HG03103 (cell line): ENCODE measurements at regions not wholly inside any gene's neighbourhood (a gene's known extent, or its start where the extent isn't known, plus 50 kb on each side); places are given as distances from the start of the nearest gene placed in this dataset.

Experiments used
- ATAC-seq: cut with Tn5 transposase; IDR thresholded peaks from one replicate; pipeline ENCODE4 v1.9.1; 2021; ENCODE audit warnings: low read depth; ENCODE audit not compliant: unreplicated experiment

DNA sequence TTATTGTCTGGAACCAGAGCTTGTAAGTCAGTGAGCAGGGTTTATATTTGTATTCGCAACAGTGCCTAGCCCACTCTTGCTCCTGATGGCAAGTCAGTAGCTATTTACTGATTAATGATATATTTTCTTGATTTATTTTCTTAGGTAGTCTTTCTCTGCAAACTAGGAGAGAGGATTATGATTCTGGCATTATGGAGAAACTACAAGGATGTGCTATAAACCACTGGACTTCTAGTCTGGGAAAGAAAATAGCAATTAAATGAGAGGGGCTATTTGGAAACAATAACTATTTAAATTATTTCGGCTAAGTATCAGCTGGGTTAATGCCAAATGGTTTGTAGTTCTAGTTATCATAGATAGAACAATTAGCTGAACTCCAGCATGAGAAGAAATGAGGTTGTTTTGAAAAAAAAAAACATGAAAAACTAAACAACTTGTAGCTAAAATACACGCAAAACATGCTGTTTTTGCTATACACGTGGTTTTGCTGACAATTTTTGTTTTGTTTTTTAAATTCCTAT, 304.9 kb upstream of the TCF21 start:
- no peak for ATAC-seq

DNA sequence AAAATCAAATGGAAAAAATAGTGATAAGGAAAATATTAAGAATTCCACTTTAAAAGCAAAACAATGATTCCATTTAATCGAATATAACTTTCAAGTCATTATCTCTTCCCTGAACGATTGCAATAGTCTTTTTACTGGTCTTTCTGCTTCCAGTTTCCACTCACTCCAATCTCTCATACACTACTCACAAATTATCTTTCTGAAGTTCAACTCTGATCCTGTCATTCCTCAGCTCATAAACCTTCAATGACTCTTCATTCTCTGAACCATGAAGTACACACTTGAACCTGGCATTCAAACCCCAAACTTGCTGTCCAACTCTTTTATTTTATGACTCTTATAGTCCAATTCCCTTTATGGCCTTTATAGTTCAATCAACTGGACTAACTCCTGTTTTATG, 304.1 kb upstream of the TCF21 start:
- no peak for ATAC-seq

DNA sequence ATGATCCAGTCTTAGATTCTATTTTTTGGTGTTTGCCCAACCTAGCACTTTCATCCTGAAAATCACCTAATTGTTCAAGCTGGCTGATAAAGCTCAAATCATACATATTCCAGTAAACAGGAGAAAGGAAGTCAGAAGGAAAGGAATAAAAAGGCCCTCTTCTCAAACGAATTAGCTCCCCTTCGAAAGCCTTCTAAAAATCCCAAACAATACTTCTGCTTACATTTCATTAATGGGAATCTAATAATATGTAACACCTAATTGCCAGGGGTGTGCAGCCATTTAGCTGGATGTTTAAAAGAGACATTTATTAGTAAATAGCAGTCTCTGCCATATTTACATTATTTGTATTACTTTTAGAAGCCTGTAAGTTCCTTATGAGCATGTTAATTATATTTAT, 302.9 kb upstream of the TCF21 start:
- no peak for ATAC-seq

DNA sequence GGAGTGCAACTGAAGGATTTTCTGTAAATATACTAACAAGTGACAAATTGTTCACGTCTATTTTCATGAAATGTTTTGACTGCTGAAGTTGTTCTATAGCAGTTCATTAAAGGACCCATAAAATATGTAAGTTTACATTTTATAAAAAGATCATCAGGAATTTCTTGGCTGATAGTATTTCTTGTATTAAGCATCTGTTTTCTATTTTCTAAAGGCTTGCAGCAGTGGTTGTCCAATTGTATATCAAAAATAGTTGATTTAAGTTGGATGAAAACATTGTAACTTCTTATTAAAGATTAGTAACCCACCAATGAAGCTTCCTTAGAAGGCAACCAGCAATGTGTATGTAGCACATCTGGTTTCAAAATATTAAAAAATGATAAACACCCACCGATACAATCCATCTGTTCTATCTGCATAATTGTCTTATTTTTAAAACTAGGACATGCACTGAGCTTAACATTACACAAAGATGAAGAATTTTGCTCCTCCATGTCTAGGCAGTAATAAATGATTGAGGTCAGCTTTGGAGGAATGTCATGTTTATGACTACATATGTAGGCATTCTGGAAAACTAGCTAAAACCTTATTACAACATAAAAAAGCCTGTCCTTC, 301.3 kb upstream of the TCF21 start:
- no peak for ATAC-seq

DNA sequence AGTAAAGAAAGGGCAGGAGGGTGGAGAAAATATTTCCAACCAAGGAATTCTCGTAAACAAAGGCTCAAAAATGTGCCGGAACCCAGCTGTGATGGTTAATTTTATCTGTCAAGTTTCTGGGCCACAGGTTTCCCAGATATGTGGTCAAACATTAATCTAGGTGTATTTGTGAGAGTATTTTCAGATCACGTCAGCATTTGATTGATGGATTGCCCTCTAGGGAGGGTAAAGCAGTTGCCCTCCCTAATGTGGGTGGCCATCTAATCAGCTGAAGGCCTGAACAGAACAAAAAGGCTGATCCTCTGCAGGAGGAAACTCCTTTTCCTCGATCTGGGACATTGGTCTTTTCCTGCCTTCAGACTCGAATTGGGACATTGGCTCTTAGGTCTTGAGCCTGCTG, 298.7 kb upstream of the TCF21 start:
- no peak for ATAC-seq

DNA sequence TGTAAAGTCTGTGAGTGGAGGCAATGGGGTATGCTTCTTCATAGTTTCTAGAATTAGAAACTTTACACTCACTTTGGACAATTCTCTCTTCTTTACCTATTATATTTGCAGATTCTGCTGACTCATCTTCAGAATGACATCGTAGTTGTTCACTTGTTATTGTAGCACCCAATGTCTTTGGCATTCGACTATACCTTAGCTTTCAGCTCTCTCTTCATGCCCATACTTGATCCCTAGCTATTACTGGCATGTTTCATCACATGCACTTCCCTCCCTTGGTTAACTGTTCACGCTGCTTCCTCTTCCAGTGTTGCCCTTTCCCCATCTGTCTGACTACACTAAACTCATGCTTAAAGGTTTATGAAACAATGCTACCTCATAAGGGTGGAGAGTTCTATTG, 298.1 kb upstream of the TCF21 start:
- ATAC-seq = no peak

DNA sequence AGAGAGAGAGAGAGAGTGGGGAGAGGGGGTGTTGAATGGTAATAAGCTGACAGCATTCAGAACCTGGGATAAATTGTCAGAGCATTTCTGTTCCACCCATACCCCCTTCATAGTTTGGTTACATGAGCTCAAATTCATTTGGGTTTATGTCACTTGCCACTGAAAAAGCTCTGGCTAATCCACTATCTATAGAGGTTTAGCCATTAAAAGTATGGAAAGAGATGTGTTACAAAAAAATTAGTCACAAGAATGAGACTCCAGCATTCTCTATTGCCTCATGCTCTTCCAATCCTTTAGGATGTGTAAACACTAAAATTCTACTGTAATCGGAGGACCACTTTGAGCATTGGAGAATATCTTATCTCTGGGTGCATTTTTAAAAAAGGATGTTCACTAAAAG, 297.6 kb upstream of the TCF21 start:
- no peak for ATAC-seq

DNA sequence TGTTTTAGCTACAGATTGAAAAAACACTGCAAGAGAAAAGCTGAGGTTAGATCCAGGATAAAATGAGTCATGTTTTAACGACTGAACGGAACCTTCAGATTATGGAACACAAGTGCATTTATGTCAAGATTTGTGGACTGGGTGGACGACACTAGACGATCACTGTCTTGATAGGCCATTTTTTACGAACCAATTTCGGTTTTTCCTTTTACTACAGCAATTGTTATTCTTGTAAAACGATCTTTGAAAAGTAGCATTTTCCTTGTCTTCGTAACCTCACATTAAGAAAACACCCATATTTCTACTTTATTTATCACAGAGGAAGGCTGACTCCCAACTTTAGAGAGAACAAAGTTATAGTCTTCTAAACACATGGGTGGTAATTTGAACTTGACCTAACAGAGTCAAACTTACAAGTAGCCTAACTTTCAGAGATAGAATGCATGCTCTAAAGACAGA, 294.2 kb upstream of the TCF21 start:
- no peak for ATAC-seq

DNA sequence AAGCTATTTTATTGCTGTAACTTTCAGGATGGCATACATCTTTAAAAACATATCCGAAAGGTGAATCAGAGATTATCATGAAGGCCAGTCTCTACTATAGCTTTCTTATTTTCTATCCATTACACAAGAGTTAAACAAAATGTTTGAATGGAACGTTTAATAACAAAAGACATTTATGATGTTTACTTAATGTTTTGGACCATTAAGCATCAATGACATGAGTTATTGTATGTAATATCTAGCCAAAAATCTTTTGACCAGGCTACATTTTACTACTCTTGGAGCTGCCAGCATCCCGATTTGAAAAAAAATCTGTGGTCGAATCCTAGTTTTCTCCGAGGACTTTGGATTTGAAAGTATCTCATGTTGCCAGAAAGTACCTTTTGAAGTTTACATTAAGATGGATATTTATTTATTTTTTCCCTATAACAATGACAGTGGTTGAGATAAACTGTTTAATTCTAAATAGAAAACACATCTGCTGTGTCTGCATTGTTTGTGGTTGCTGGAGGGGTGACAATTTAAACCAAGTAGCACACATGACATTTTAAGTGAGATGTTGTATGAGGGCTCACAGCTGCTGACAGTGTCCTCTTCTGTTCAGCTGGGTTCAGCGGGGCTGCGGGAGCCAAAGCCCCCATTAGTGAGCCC, 293.7 kb upstream of the TCF21 start:
- no peak for ATAC-seq

DNA sequence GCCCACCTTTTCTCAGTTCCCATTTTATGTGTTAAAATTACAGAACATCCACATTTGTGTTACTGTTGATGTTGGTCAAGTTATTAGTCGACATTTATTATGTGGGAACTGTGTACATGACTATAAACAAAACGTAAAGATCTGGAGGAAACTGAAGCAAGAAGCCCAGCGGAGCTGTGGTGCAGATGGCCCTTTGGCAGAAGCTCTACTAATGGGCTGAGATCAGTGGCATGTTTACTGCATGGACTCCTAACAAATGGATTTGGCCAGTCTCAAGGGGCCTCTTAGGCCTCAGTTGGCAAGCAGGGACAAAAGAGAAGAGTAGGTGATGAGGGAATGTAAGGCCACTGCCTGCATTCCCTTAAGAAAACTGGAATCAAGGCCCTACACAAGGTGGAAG, 282.1 kb upstream of the TCF21 start:
- no peak for ATAC-seq

DNA sequence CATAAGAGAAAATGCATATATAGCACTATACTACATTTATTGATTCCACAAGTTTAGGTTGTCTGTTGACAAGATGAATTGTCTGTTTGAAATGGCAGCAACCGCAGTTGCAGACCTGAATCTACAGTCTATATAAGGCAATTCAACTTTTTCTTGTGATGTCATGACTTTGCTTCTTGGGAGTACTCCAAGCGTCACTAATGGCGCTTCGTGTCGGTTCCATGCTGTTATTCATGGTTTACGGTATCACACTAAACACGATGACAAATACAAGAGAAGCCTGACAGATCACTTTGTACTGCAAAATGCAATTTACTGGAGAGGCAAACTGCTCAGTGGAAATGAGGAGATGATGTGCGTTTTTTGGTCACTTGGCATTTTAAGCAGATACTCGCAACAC, 280.3 kb upstream of the TCF21 start:
- no peak for ATAC-seq

DNA sequence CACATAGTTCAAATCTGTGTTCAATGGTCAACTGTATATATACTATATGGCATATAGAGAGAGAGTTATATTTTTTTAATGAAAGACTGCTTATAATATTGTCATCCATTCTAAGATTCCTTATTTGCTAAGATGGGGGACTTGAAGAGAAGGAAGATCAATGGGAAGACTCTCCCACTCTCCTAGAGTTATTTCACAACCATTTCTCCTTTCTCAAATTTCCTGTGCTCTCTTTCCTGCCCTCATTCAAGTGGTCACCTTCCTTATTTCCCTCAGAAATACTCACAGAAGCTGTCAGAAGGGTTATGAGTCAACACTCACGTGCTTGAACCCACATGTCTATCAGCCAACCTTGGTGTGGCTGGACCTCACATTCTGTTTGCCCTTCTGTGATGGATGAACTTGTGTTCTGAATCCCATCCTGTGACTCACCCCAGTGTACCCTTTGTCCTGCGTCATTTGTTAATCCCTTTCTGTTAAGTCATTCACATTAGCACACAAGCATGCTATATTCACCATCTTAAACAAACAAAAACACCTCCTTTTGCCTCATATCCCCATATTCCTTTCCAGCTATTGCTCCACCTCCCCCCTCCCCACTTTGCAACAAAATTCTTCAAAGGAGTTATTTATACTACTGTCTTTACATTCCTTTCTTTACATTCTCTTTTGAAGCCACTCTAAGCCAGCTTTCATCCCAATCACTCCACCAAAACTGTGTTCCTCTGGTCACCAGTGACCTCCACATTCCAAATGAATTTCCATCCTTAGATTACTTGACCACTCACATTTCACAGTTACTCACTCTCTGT, 279.3 kb upstream of the TCF21 start:
- ATAC-seq = no peak

DNA sequence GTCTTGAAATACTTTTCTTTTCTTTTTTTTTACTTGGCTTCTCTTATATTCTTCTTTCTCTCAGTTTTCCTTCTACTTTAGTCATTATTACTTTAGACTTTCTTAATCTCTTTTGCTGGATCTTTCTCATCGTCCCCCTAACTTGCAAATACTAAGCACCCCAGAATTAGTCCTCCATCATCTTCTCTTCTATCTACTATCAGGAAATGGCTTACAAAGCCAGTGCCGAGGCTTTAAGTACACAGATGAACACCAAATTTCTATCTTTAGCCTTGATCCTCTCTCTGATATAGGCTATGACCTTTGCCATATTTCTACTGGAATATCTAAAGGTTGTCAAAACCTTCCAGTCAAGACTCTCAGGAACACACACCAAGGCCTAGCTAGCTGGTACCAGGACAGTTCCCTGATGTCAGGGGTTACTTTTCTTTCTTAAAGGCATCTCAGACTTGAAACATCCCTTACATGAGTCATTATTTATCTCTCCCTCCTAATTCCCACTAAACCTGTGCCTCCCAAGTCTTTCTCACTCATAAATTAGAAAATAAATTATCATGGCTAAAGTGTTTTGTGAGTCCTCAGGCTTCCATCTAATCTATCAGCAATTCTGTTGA, 278.6 kb upstream of the TCF21 start:
- ATAC-seq = no peak

DNA sequence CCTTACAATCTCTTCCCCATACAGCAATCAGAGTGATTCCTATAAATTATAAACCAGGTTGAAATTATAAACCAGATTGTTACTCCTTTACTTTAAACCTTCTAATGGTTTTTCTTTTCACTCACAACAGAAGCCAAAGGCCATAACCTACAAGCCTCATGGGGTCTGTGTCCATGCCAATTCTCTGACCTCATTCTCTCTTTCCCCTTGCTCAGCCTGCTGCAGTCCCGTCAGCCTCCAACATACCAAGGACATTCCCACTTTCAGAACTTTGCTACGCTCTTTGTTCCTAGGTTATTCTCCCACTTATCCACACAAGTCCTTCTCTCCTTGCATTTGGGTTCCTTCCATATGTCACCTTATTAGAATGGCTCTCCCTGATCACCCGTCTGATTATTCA, 277.9 kb upstream of the TCF21 start:
- ATAC-seq = no peak

DNA sequence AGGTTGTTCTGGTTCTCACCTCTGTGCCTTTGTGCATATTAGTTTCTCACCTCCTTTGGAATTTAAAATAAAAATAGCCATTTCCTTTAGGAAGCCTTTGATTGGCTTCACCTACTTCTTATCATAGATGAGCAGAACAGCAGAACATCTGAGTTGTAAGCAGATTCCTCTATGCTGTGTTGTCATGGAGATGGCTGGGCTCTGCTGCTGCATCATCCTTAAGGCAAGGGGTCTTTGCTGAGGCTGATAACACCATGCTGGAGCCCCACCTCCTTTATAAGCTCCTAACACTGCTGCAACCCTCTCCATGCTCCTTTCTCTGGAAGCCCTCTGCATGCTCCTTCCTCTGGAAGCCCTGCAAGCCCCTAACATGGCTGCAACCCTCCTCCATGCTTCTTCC, 276.5 kb upstream of the TCF21 start:
- ATAC-seq = no peak

DNA sequence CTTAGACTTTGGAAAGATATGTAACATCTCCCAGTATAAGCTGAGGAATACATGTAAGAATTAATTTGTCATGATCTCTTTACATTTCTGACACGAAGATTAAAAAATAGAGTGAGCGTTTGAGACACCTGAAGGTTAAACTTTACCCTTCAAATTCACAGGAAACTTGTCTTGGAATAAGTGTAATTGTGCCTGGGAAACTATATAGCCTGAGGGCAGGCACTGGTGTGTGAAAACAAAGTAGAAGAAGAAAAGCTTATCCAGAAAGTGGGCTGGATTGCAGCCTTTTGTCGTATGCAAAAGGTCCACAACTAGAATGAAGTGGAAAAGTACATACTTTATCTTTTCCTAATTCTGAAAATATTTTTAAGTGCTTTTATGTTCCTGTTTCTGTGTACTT, 275.7 kb upstream of the TCF21 start:
- ATAC-seq = no peak

DNA sequence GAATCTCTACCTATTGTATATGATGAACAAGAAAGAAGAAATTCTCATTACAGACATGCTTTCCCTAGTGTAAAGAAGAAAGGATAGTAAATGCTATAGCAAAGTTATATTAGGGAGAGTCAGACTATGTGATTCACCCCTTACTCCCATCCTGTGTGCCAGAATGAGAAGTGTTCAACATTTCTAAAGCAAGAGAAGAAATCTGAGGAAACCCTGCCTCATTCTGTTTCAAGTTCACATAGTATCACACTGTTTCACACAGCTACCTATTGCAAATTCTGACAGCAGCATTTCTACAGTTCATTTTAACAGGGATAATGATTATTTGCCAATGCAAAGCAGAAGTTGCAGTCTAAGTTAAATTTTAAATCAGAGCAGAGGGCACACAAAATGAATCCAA, 267.2 kb upstream of the TCF21 start:
- no peak for ATAC-seq

DNA sequence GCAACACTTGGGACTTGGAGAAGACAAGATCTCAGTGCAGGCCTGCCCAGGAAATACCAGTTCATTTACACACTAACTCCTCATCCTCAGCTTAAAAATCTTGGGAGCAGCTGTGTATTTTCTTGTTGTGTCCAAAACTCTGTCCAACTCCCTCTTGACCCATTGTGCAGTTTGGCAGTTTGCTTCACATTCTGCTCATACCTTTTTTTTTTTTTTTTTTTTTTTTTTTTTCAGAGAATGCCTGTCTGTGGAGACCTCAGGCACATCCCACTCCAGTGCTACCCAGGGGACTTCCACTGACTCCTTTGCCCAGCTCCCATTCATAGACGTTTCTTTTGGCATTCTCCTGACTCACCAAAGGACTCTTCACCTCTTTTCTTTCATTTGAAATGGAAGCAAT, 265.8 kb upstream of the TCF21 start:
- no peak for ATAC-seq

DNA sequence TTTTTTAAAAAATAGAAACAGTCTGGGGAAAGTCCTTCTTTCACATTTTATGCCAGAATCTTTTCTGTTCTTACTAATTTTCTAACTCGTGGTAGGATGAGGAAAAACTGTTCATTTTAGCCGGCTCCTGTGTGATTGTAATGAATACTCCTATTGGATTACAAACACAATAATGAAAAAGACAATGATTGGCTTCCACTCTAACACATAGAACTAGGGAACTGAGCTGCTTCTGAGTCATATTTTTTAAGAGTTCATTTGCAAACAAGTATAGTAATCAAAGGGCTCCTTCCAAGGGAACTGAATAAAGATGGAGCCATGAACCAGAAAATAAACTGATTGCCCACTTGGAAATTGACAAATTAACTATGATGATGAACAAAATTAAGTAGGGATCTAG, 265.3 kb upstream of the TCF21 start:
- ATAC-seq = no peak

DNA sequence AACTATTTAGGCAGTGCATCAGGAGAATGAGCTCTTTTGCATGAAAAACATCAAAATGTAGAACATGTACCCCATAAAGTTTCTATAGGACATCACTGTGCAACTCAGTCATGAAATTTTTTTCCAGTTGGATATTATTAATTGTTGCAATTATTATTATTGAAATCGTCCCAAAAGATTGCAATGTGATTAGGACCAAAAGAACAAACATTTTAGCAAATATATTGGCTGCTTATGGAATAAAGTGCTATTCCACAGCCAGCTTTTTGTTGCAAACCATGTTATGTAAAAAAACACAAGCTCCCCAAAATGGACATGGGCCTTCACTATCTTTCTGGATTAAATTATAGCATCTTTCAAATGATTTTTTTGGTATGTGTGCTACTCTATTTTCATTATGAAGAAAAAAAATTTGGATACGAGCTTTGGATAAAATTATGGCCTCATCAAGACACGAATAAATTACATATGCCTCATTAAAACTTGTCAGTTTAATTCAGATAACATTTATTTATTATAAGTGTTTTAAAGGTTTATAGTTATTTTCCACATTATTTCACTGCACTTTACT, 262.7 kb upstream of the TCF21 start:
- ATAC-seq = no peak

DNA sequence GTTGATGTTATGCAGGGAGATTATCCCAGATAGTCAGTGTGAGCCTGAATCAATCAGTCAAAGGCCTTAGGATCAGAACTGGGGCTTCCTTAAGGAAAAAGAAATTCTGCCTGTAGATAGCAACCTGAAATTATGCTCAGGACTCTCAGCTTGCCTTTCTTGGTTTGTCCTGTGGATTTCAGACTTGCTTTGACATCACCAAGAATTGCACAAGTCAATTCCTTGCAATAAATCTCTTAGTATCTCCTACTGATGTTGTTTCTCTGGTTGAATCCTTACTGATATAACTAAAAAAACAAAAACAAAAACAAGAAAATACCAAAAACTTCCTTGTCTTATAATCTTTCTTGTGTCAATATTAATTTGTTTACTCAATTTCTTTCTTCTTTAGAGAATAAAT, 258.9 kb upstream of the TCF21 start:
- ATAC-seq = no peak
